Stomach (tissue), 4 donors: ENCODE measurements at regions not wholly inside any gene's neighbourhood (a gene's known extent, or its start where the extent isn't known, plus 50 kb on each side); places are given as distances from the start of the nearest gene placed in this dataset.

ENCODE experiments used
- EP300 ChIP-seq: sonication (generic); formaldehyde crosslinking; IDR thresholded peaks from one replicate; pipeline ENCODE4 v1.6.1; 2017; ENCODE audit warnings: antibody characterized with exemption
- POLR2A ChIP-seq, 4 donors: fragments of 450-650 bp; IDR thresholded peaks; one replicate each; pipeline ENCODE4 v1.6.1; 2016; ENCODE audit warnings: antibody characterized with exemption in 4 of 4, control low read depth in 2 of 4, mild to moderate bottlenecking in 1 of 4, moderate library complexity in 1 of 4
- TF ChIP-seq, protein P1 (sequence below), 7 experiments: fragments of 450-650 bp in 4 of 7; fragments of 200-600 bp in 3 of 7; sonication (generic) in 3 of 7; IDR thresholded peaks; one replicate each; pipeline ENCODE4 v1.5.1; 2016 to 2019; ENCODE audit warnings: antibody characterized with exemption in 7 of 7, control low read depth in 2 of 7, mild to moderate bottlenecking in 1 of 7

DNA sequence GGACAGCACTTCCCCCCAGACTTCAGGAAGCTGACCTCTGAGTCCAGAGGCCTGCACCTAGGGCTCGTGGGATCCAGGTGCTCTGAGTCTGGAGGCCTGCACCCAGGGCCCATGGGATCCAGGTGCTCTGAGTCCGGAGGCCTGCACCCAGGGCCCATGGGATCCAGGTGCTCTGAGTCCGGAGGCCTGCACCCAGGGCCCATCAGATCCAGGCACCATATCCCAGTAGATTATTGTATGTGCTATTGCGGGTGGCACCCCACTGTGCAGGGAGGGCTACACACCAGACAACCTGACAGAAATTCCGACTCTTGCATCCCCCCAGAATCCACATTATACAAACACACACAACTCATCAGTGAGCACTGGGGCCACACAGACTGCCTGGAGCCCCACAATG, 515.2 kb downstream of the EIPR1 start:
- TF ChIP-seq, protein P1, sequence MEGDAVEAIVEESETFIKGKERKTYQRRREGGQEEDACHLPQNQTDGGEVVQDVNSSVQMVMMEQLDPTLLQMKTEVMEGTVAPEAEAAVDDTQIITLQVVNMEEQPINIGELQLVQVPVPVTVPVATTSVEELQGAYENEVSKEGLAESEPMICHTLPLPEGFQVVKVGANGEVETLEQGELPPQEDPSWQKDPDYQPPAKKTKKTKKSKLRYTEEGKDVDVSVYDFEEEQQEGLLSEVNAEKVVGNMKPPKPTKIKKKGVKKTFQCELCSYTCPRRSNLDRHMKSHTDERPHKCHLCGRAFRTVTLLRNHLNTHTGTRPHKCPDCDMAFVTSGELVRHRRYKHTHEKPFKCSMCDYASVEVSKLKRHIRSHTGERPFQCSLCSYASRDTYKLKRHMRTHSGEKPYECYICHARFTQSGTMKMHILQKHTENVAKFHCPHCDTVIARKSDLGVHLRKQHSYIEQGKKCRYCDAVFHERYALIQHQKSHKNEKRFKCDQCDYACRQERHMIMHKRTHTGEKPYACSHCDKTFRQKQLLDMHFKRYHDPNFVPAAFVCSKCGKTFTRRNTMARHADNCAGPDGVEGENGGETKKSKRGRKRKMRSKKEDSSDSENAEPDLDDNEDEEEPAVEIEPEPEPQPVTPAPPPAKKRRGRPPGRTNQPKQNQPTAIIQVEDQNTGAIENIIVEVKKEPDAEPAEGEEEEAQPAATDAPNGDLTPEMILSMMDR (IDR thresholded peaks at IDR 0.05) = no peak
- TF ChIP-seq POLR2A (IDR thresholded peaks at IDR 0.05) (no peak), EP300 (no peak)
